ENCODE measurements at regions not wholly inside any gene's neighbourhood (a gene's known extent, or its start where the extent isn't known, plus 50 kb on each side); places are given as distances from the start of the nearest gene placed in this dataset.
"Not testable (repeated sequence)": the region's sequence is repeated elsewhere in the genome, so short reads cannot be mapped to it uniquely, and the experiment has no call there.

DNA sequence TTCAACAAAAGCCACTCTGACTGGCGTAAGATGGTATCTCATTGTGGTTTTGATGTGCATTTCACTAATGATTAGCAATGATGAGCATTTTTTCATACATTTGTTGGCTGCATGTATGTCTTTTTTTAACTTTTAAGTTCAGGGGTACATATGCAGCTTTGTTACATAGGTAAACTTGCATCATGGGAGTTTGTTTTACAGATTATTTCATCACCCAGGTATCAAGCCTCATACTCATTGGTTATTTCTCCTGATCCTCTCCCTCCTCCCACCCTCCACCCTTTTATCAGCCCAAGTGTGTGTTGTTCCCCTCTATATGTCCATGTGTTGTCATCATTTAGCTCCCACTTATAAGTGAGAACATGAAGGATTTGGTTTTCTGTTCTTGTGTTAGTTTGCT is 154.1 kb upstream of the POGK start:
- dilution Hi-C loops (cut with MboI; ENCODE audit: extremely low pct_ligation_motif_present, low sequenced_read_pairs), result no loop called here
- no peak overlapping the region for H3K9ac ChIP-seq (replicated peaks; ENCODE audit: extremely low read depth, insufficient read depth, low read length)
- H3K4me2 ChIP-seq (ENCODE audit: insufficient read depth, low read length), result no peak overlapping the region
- H3K4me3 ChIP-seq (replicated peaks in 1 of 3; ENCODE audit: insufficient read depth in 1 of 3, low read depth in 1 of 3, low read length in 3 of 3), result no peak overlapping the region
- H3K79me2 ChIP-seq (ENCODE audit: control insufficient read depth, insufficient read depth, low read length), result no peaks in the 10 kb centered on the region
- TF ChIP-seq GATA2 (IDR thresholded peaks at IDR 0.05; ENCODE audit: insufficient read depth, insufficient read length, low read depth, low read length), result no peak
- no peak for TF ChIP-seq POLR2AphosphoS5 (IDR thresholded peaks at IDR 0.05; ENCODE audit: insufficient read depth, low read depth, low read length)
- no peak for TF ChIP-seq MYC (IDR thresholded peaks at IDR 0.05; ENCODE audit: low read depth, low read length)
- TF ChIP-seq JUN (IDR thresholded peaks at IDR 0.05; ENCODE audit: borderline replicate concordance, insufficient read depth, insufficient read length, low read depth), result no peak
- TF ChIP-seq, protein P1, sequence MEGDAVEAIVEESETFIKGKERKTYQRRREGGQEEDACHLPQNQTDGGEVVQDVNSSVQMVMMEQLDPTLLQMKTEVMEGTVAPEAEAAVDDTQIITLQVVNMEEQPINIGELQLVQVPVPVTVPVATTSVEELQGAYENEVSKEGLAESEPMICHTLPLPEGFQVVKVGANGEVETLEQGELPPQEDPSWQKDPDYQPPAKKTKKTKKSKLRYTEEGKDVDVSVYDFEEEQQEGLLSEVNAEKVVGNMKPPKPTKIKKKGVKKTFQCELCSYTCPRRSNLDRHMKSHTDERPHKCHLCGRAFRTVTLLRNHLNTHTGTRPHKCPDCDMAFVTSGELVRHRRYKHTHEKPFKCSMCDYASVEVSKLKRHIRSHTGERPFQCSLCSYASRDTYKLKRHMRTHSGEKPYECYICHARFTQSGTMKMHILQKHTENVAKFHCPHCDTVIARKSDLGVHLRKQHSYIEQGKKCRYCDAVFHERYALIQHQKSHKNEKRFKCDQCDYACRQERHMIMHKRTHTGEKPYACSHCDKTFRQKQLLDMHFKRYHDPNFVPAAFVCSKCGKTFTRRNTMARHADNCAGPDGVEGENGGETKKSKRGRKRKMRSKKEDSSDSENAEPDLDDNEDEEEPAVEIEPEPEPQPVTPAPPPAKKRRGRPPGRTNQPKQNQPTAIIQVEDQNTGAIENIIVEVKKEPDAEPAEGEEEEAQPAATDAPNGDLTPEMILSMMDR (IDR thresholded peaks at IDR 0.05; ENCODE audit: extremely low read depth in 1 of 2, insufficient read depth in 1 of 2, low read depth in 1 of 2, low read length in 2 of 2), result no peak
- TF ChIP-seq, protein P2, sequence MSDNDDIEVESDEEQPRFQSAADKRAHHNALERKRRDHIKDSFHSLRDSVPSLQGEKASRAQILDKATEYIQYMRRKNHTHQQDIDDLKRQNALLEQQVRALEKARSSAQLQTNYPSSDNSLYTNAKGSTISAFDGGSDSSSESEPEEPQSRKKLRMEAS (IDR thresholded peaks at IDR 0.05; ENCODE audit: insufficient read depth, insufficient read length), result no peak
- no peak for TF ChIP-seq POLR2A (IDR thresholded peaks at IDR 0.05; ENCODE audit: low read depth, low read length)
- no peak for TF ChIP-seq EZH2 (IDR thresholded peaks at IDR 0.05; ENCODE audit: borderline replicate concordance, low read depth, low read length, severe bottlenecking)
- TF ChIP-seq FOS (IDR thresholded peaks at IDR 0.05; ENCODE audit: borderline replicate concordance, insufficient read depth, low read length), result no peak
- intact Hi-C loops (cut with micrococcal nuclease), result no loop called here
- ChIA-PET POLR2A (no interaction called here), CTCF (no interaction called here)
- no peaks in the 10 kb centered on the region for H3K4me1 ChIP-seq (ENCODE audit: control insufficient read depth, extremely low read depth, insufficient read depth, low read length)
- no TSS peak for BruUV-seq (replicated peaks)
- H4K20me1 ChIP-seq (replicated peaks; ENCODE audit: control insufficient read depth, extremely low read depth, insufficient read depth, low read length), result no peaks in the 10 kb centered on the region
- no peak overlapping the region for H2AFZ ChIP-seq (ENCODE audit: low read depth, low read length)
- no peaks in the 10 kb centered on the region for H3K9me3 ChIP-seq (replicated peaks; ENCODE audit: control insufficient read depth, insufficient read depth, low read length)
- H3K27me3 ChIP-seq (ENCODE audit: control insufficient read depth in 2 of 2, insufficient read depth in 2 of 2, low read length in 2 of 2), result no peaks in the 10 kb centered on the region
- no peak overlapping the region for H3K27ac ChIP-seq (ENCODE audit: insufficient read depth, low read depth, low read length)
- H3K36me3 ChIP-seq (ENCODE audit: control insufficient read depth in 2 of 2, extremely low read depth in 1 of 2, insufficient read depth in 2 of 2, low read length in 2 of 2), result no peaks in the 10 kb centered on the region
- no peak for FAIRE-seq
- no peak for DNase-seq (ENCODE audit: low read depth, low spot score)
- no peaks in the 10 kb centered on the region for H3K9me1 ChIP-seq (replicated peaks; ENCODE audit: control insufficient read depth, extremely low read depth, insufficient read depth, low read length)

DNA sequence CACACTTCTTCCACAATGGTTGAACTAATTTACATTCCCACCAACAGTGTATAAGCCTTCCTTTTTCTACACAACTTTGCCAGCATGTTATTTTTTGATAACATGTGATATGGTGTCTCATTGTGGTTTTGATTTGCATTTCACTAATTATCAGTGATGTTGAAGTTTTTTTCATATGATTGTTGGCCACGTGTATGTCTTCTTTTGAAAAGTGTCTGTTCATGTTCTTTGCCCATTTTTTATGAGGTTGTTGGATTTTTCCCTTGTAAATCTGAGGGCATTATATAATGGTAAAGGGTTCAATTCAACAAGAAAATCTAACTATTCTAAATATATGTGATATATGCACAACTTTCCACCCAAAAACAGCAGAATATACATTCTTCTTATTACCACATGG is 153.4 kb upstream of the POGK start:
- H3K4me1 ChIP-seq (ENCODE audit: control insufficient read depth, extremely low read depth, insufficient read depth, low read length); BruUV-seq (replicated peaks); CTCF ChIA-PET; H4K20me1 ChIP-seq (replicated peaks; ENCODE audit: control insufficient read depth, extremely low read depth, insufficient read depth, low read length); H3K79me2 ChIP-seq (ENCODE audit: control insufficient read depth, insufficient read depth, low read length); intact Hi-C loops (cut with micrococcal nuclease); H3K9ac ChIP-seq (replicated peaks; ENCODE audit: extremely low read depth, insufficient read depth, low read length); H3K9me1 ChIP-seq (replicated peaks; ENCODE audit: control insufficient read depth, extremely low read depth, insufficient read depth, low read length); H3K36me3 ChIP-seq (ENCODE audit: control insufficient read depth in 2 of 2, extremely low read depth in 1 of 2, insufficient read depth in 2 of 2, low read length in 2 of 2); H3K9me3 ChIP-seq (replicated peaks; ENCODE audit: control insufficient read depth, insufficient read depth, low read length); H3K27ac ChIP-seq (ENCODE audit: insufficient read depth, low read depth, low read length); H2AFZ ChIP-seq (ENCODE audit: low read depth, low read length); DNase-seq (ENCODE audit: low read depth, low spot score); H3K27me3 ChIP-seq (ENCODE audit: control insufficient read depth in 2 of 2, insufficient read depth in 2 of 2, low read length in 2 of 2); dilution Hi-C loops (cut with MboI; ENCODE audit: extremely low pct_ligation_motif_present, low sequenced_read_pairs); POLR2A ChIA-PET; FAIRE-seq; H3K4me3 ChIP-seq (replicated peaks in 1 of 3; ENCODE audit: insufficient read depth in 1 of 3, low read depth in 1 of 3, low read length in 3 of 3); H3K4me2 ChIP-seq (ENCODE audit: insufficient read depth, low read length): not testable (repeated sequence)

DNA sequence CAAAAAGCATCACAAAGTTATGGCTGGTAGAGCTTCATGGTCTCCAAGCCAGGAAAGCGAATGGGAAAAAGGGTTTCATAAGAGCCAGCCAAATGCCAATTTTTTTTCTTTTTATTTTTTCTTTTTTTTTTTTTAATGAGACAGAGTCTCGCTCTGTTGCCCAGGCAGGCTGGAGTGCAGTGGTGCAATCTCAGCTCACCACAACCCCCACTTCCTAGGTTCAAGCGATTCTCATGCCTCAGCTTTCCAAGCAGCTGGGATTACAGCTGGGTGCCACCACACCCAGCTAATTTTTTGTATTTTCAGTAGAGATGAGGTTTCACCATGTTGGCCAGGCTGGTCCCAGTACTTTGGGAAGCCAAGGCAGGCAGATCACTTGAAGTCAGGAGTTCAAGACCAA is 148.7 kb upstream of the POGK start:
- POLR2A ChIA-PET; H3K36me3 ChIP-seq (ENCODE audit: control insufficient read depth in 2 of 2, extremely low read depth in 1 of 2, insufficient read depth in 2 of 2, low read length in 2 of 2); H4K20me1 ChIP-seq (replicated peaks; ENCODE audit: control insufficient read depth, extremely low read depth, insufficient read depth, low read length); H3K9me1 ChIP-seq (replicated peaks; ENCODE audit: control insufficient read depth, extremely low read depth, insufficient read depth, low read length); H3K9me3 ChIP-seq (replicated peaks; ENCODE audit: control insufficient read depth, insufficient read depth, low read length); H3K9ac ChIP-seq (replicated peaks; ENCODE audit: extremely low read depth, insufficient read depth, low read length); H3K27me3 ChIP-seq (ENCODE audit: control insufficient read depth in 2 of 2, insufficient read depth in 2 of 2, low read length in 2 of 2); DNase-seq (ENCODE audit: low read depth, low spot score); dilution Hi-C loops (cut with MboI; ENCODE audit: extremely low pct_ligation_motif_present, low sequenced_read_pairs); H2AFZ ChIP-seq (ENCODE audit: low read depth, low read length); H3K4me3 ChIP-seq (replicated peaks in 1 of 3; ENCODE audit: insufficient read depth in 1 of 3, low read depth in 1 of 3, low read length in 3 of 3); H3K79me2 ChIP-seq (ENCODE audit: control insufficient read depth, insufficient read depth, low read length); intact Hi-C loops (cut with micrococcal nuclease); FAIRE-seq; H3K4me2 ChIP-seq (ENCODE audit: insufficient read depth, low read length); CTCF ChIA-PET; BruUV-seq (replicated peaks); H3K4me1 ChIP-seq (ENCODE audit: control insufficient read depth, extremely low read depth, insufficient read depth, low read length); H3K27ac ChIP-seq (ENCODE audit: insufficient read depth, low read depth, low read length): not testable (repeated sequence)

Measured in endothelial cell of umbilical vein (primary cell).